ENCODE measurements at regions not wholly inside any gene's neighbourhood (a gene's known extent, or its start where the extent isn't known, plus 50 kb on each side); places are given as distances from the start of the nearest gene placed in this dataset.

DNA sequence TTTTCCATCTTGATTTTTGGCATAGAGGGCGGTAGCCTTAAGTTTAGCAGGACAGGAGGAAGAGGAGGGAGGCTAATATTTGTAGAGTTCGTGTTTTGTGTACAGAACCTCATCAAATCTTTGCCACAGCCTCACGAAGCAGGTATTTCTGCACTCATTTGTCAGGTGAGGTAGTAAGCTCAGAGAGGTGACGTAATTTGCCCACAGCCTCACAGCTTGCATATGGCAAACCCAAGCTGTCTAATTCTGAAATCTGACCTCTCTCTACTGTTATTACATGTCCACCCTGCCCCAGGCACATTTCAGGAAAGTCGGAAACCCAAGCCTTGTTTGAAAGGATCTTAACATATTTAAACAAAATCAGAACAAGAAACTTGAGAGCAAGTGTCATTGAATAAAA lies 91.1 kb upstream of the TPM1 start:
- no peak for DNase-seq (ENCODE audit: low read depth)

DNA sequence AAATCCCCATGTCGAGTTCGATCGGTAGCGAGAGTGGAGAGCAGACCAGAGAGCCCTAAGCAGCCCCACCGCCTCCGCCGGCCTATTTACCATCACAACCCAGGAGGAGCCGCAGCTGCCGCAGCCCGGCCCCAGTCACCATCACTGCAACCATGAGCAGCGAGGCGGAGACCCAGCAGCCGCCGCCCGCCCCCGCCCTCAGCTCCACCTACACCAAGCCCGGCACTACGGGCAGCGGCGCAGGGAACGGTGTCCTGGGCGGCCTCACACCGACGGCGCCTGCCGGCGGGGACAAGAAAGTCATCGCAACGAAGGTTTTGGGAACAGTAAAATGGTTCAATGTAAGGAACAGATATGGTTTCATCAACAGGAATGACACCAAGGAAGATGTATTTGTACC lies 89.5 kb upstream of the TPM1 start:
- no peak for DNase-seq (ENCODE audit: low read depth)

DNA sequence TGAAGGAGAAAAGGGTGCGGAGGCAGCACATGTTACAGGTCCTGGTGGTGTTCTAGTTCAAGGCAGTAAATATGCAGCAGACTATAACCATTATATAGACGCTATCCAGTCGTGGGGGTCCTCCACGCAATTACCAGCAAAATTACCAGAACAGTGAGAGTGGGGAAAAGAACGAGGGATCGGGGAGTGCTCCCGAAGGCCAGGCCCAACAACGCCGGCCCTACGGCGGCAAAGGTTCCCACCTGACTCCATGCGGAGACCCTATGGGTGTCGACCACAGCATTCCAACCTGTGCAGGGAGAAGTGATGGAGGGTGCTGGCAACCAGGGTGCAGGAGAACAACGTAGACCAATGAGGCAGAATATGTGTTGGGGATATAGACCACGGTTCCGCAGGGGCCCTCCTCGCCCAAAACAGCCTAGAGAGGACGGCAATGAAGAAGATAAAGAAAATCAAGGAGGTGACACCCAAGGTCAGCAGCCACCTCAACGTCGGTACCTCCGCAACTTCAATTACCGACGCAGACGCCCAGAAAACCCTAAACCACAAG lies 89.0 kb upstream of the TPM1 start:
- DNase-seq (ENCODE audit: low read depth) = no peak

DNA sequence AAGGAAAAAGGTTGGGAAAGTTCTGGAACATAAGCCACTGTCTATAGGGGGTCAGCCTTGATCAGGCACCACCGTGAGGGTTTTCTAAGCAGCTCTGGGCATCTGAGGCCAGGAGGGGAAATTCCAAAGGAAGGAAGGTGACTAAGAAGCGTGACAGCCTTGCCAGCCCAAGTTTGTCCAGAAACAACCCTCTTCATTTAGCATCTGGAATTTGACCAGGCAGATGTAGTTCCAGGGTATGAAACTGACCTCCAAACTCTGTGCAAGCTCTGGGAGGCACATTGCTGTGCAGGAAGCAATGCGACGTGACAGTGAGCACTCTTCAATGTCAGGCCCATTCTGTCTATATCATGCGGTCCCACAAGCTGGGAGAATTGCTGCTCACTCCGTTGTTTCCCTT lies 85.4 kb upstream of the TPM1 start:
- DNase-seq (ENCODE audit: low read depth) = no peak

DNA sequence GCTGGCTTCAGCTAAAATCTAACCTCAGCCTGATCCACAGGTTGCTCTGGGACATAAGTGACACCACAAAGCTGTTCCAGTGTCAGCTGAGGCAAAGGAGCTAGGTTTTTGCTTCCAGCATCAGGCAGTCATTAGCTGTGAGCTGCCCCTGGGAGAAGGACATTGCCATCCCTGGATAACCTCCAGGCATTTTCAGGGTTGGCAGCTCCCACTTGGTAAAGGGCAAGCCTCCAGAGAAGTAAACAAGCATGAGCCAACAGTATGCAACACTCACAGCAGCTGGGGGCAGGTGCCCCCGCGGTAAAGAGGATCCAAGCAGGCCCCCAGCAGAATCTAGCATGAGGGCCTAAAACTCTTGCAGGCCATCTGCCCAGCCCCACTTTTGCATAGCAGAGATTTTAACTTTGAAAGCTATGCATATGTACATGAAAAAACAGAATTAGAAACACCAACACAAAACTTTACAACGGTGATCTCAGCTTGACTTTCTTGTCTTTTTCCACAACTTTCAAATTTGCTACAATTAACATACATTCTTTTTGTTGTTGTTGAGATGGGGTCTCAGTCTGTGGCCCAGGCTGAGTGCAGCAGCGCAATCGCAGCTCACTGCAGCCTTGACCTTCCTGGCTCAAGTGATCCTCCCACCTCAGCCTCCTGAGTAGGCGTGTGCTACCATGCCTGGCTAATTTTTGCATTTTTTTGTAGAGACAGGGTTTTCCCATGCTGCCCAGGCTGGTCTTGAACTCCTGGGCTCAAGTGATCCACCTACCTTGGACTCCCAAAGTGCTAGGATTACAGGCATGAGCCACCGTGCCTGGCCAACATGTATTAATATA lies 83.8 kb upstream of the TPM1 start:
- no peak for DNase-seq (ENCODE audit: low read depth)

DNA sequence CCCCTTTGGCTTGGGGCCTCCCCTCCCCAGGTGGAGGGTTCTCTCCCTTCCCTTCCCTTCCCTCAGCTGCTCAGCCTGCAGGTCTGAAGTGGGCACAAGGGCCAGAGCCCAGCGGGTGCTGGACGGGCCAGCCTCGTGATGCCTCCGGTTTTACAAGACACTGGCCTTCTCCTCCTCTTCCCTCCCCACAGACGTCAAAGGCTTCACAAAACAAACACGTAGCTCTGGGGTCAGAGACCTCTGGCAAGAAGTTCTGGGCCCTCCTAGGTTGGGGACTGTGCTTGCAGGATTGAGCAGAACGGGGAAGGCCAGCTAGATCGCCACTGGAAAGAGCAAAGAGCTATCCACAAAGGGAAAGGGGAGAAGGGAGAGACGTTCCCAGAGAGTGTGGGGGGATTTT lies 81.4 kb upstream of the TPM1 start:
- no peak for DNase-seq (ENCODE audit: low read depth)

DNA sequence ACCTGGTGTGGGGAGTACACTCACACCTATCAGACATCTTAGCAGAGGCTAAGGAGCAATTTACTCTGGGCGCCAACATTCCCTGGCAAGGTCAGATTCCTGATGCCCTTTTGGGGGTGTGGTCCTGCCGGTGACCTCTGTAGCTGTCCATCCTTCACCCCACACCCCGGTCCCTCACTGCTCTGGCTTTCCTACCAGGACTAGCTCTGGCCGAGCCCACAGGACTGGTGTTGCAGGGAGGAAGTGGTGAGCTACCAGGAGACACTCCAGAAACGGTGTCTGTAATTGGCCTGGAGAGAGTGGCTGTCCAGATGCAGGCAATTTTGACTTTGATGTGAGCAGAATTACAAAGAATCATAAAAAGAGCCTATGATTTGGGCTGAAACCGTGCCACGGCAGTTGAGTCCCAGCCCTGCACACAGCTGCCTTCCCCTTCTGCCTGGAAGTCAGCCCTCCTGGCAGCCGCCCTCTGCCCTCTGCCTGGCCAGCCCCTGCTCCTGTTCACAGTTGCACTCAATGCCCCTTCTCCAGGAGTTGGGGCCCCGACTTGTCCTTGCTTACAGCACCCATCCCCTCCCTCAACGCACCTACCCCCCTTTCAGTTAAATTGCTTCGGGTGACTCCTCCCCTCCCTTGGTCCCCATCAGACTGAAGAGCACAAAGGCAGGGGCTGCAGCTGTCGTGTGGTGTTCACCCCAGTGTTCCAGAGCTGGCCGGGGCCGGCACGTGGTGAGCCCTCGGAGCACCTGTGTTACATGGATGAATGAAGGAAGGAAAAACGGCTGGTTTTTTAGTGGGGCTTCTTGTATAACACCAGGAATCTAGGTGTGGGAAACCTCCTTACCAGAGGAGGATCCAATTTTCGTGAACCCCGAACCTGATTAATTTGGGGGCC lies 80.2 kb upstream of the TPM1 start:
- no peak for DNase-seq (ENCODE audit: low read depth)

DNA sequence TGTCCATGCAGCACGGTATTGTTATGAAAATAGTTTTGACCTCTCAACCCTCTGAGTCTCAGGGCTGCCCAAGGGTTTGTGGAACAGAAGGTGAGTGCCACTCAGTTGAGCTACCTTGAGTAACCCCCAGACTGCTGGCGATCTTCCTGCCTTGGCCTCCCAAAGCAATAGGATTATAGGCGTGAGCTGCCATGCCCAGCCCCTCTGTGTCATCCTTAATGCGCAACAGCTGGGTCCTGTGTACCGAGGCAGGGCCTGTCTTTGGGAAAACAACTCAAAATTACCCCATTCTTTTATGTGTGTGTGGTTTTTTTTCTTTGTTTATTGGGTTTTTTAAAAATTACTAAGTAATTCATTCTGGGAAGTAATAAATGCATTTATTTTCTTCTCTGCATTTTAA lies 78.3 kb upstream of the TPM1 start:
- DNase-seq (ENCODE audit: low read depth) = no peak

DNA sequence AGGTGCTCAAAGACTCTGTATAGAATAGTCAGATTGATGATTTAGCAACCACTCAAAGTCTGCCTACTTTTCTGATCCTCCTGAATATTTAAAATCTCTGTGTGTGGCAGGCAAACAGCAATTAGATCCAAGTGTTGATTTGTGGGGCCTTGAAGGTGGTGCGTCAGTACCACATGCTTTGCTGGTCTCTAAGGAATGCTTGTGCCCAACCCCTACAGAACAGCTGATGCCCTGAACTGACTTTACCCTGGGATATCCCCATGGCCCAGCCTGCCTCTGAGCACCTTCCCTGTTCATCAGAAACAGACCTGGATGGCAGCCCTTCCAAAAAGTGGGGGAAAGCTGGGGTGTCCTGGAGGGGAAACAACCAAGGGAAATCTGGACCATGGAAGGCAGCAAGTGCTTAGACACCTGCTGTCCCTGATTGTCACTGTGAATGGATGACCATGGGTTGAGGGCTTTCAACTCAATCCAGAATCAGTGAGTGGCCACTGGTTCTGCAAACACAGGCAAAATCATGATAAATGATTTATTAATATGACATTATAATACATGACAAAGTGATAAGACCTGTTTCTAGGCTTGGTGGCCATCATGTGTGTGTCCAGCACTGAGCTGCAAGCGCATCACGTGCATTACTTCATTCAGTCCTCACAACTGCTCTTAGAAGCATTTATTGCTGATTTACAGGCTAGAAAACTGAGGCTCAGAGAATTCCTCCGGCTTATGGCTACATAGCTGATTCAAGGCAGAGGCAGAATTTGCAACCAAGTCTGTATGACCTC lies 76.1 kb upstream of the TPM1 start:
- DNase-seq (ENCODE audit: low read depth) = no peak

DNA sequence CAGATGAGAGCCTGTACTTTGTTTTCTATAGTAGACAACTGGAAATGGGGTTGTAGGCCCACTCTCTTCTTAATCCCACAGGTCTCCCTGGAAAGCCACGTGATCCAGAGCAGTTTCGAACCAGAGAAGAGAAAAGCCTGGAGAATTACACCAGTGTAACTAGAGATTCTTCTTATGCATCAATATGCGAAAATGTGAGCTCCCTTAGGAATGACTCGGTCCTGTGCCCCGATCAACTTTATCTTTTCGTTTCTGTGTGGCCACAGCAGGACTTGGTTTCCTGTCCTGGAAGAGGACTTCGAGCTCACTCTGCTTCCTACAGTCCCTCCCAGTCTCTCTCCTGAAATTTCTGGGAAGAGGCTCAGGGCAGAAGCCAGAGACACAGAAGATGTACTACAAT lies 73.8 kb upstream of the TPM1 start:
- no peak for DNase-seq (ENCODE audit: low read depth)

DNA sequence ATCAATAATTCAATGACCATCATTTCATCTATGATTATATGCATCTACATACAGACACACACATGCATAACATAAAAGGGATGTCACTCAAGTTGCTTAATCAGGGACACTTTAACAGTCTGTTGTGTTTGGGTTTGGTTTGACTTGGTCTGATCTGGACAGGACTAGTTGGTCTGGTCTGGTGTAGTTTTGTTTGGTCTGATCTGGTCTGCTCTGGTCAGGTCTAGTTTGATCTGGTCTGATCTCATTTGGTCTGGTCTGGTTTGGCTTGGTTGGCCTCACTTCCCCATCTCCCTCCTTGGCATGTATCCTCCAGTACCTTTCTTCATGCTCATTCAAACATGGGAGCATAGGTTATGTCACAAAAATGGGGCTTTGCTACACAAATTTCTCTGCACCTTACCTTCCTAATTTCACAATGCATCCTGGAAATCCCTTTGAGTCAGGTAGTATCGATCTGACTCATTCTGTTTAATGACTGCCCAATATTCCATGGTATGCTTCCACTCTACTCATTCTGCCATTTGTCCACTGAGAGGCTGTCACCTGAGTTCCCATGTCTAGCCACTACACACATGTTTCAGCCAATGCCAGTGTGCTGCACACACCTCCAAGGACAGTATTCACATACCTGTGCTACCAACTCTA lies 73.0 kb upstream of the TPM1 start:
- DNase-seq (ENCODE audit: low read depth) = no peak

DNA sequence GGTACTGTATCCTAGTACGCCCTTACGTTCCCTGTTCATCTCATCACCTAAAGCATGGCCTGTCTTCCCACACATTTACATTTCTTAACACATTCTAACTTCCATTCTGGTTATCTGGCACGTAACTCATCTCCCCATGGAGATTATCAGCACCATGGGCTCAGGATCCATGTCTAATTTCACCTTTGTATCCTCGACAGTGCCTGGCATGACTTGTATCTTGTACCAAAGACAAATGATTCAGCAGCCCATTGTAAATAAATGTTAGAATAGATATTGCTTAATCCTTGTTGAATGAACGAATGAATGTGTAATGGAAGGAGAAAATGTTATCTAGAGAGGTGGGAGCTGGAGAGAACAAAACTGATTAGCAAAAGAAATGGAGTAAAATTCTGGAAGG lies 69.7 kb upstream of the TPM1 start:
- DNase-seq (ENCODE audit: low read depth) = no peak

DNA sequence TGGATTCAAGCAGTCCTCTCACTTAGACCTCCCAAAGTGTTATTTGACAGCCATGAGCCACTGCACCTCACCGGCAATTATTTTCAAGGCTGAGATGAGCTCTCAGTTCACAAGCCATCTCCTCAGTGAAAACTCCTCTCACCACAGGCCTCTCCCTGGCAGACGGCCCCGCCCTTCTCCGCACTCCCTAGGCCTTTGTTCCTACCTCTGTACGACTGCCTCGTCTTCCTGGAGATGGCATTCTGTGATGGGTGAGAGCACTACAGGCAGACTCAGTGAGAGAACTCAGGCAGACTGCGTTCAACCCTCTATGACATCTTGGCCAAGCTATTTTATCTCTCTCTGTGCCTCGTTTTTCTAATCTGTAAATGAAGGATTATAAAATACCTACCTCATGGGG lies 67.0 kb upstream of the TPM1 start:
- no peak for DNase-seq (ENCODE audit: low read depth)

DNA sequence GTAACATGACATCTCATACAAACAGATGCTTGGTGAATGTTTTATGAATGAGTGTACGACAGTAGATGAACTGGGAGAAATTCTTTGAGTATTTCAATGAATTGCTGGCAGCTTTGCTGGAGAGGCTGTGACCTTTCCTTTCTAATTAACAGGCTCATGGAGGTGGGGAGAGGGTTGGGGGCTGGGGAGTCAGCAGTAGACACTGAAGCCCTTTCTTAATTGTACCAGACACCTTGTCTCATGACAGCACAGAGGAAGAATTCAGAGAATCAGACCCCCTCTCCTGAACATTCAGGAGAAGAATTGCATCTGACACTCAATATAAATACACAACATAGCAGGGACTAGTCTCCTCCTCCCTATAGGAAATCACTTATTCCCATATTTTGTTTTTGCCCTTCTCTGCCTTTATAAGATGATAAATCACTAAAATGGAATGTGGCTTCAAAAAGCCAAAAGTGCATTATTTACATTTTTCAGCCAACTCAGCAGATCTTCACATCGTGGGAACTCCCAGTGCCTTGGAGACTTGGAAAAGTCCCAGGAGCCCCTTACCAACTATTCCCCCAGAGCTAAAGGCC lies 66.2 kb upstream of the TPM1 start:
- no peak for DNase-seq (ENCODE audit: low read depth)

DNA sequence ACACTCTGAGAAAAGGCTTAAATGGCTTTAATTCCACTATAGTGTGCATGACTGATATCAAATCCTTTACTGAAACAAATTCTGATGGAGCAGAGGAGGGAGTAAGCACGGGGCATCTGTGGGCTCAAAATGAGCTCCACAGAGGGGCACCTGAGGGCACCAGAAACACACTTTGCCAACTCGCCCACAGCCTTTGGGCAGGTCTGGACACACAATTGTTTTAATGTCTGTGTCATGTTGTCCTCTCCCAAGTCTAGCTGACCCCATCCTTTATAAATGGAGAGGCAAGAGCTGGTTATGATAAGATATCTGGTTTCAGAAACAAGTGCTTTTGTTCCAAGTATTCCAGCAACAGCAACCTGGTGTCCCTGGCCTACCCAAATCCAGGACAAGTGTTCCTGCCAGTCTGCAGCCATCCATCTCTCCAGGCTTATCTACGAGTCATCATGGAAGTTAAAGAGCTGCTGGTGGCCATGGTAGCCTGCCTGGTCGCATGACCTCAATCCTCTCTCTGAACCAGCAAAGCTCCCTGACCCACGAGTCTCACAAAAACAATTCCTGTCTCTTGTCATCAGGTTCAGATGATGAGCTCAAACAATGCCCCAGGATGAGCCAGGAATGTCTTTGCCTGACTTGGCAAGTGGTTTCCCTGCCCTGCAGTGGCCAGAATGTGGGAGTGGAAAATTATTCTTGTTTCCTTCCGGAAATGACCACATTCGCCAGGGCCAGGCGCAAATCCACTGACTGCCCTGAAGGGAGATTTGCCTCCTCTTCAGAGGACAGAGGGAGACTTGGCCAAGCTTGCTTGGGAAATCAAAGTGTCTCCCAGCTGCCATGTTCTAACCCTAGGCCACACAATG lies 64.4 kb upstream of the TPM1 start:
- DNase-seq (ENCODE audit: low read depth) = no peak

DNA sequence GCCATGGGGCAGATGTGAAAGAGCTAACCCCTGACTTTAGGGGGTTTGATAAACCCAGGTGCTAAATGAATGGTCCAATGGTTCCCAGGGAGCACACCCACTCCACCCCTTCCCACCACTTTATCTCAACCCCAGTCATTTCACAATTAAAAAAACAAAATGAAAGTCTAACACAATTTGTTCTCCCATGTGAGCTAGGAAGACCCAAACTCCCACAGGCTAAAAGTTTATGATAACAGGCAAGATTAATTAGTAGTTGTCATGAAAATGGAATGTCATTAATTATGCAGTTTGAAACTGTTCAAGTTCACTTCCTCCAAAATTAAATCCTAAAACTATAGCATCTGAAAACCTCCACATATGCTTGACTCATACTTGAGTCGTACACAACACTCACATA lies 63.3 kb upstream of the TPM1 start:
- no peak for DNase-seq (ENCODE audit: low read depth)

DNA sequence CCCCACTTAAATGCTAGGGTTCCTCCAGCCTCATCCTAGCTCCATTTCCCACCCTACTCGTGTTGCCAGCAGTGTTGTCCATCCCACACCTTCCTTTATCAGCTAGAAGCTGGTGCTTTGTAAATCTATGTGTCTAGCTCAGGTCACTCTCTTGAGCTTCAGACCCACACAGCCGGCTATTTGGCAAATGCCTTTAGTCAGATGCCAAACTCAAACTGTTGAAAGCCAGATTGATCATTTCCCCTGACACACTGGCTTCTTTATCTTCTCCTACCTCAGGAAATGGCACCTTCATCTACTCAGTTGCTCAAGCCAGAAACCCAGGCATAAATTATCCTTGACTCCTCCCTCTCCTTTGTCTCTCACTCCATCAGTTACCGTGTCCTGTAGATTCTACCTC lies 61.5 kb upstream of the TPM1 start:
- DNase-seq (ENCODE audit: low read depth) = no peak

DNA sequence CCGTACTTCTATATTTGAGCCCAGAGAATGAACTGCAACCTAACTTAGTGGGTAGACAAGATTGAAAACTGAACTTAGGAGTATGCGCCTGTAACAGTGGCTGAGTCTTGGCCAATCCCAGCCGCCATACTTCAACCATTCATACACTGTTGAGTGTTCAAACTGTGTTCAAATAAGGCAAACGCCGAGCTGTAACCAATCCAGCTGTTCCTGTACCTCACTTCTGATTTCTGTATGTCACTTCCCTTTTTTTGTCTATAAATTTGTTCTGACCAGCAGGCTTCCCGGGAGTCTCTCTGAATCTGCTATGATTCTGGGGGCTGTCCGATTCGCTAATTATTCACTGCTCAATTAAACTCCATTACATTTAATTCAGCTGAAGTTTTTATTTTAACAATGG lies 58.6 kb upstream of the TPM1 start:
- DNase-seq (ENCODE audit: low read depth) = no peak

DNA sequence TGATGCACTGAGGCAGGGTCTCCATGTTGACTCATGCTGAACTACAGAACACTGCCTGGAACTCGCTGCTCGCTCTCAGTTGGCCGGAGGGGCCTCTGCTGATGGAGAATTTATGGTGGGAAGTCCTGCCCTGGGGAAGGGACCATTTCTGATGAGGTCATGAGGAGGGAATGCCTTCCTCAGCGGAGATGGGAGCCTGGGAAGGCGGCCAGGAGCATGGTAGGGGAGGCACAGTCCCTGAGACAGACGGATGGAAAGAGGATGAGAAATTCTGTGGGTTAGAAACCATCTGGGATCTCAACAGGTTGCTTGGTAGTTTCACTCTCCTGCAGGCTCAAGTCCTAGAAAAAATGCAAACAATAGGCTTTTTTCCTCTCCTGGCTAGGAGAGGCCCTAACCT lies 56.8 kb upstream of the TPM1 start:
- DNase-seq (ENCODE audit: low read depth) = no peak

DNA sequence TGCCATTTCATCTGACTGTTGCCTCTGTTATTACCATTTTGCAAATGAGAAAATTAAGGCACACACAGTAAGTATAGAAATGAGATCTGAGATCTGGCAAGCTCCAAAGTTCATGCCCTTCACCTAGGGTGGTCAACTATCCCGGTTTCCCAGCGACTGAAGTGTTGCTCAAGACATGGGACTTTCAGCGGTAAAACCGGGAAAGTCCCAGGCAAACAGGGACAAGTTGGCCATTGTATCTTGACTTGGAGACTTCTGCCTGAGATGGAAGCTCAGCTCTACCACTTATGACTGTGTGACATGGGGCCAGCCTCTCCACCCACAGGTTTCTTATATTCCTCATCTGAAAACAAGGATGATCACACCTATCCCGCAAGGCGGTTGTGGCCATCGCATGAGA lies 55.6 kb upstream of the TPM1 start:
- DNase-seq (ENCODE audit: low read depth) = no peak

DNA sequence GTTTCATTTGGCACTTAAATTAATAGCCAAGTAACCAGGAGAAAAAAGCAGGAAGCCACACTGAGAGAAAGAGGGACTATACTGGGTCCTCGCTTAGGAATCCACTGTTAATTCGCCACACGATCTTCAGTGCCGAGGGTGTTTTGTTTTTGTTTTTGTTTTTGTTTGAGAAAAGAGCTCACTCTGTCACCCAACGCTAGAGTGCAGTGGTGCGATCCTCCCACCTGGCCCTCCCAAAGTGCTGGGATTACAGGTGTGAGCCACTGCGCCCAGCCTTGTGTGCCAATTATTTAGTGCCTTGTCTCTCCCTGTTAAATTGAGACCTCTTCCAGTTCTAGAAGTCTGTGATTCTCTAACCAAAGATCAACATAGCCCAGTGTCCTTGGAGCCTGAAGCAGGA lies 53.8 kb upstream of the TPM1 start:
- DNase-seq (ENCODE audit: low read depth) = no peak

Data from activated gamma-delta T cell treated with anti-CD3 and anti-CD28 coated beads, Interleukin-2, amount 50 U/mL, for 16 hours (primary cell).